ENCODE measurements at regions not wholly inside any gene's neighbourhood (a gene's known extent, or its start where the extent isn't known, plus 50 kb on each side); places are given as distances from the start of the nearest gene placed in this dataset.

DNA sequence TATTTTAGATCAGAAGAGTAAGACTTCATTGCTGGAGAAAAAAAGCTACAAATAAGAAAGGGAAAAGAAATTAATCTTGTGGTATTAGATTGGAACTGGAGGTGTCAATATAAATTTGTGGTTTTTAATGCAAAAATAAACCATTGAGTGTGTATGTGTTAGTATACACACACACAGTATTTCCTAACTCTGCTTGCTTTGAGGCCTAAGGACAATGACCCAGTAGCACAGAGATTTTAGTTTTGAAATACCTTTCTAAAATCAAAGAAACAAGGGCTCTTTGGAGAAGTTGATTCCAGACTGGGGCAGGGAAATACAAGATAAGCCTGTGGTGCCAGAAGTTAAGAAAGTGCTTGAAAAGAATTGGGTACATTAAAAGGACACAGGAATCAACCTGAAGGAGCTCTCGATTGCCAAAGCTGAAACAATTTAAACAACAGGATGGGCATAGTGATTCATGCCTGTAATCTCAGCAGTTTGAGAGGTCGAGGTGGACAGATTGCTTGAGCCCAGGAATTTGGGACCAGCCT lies 84.6 kb upstream of the DTNBP1 start (continued):
- no peak for TF ChIP-seq CTCF (IDR thresholded peaks at IDR 0.05 in 2 of 3, conservative IDR thresholded peaks at IDR 0.05 in 1 of 3; ENCODE audit: control insufficient read depth in 2 of 3, extremely low read depth in 1 of 3, insufficient read depth in 1 of 3, low read depth in 3 of 3, low read length in 3 of 3)

DNA sequence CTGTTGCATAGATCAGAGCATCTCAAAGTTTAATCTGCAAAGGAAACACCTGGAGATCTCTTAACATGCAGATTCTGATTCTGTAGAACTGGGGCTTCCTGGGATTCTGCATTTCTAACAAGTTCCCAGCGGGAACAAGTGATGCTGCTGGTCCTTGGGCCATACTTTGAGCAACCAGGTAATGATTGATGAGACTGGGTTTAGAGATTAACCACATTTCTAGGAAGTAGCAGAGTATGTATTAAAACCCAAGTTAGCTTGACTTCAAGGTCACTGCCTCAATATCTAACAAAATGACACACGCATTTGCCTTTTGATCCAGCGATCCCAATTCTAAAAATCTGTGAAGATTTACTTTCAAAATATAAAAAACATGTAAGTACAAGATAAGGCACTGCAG lies 83.0 kb upstream of the DTNBP1 start:
- in situ Hi-C loops (cut with MboI) (no loop called here), intact Hi-C loops (cut with micrococcal nuclease; ENCODE audit: unreplicated experiment) (no loop called here)
- H3K4me2 ChIP-seq (ENCODE audit: control insufficient read depth, insufficient read depth) = no peak overlapping the region
- H3K4me3 ChIP-seq = no peak overlapping the region
- BruUV-seq (replicated peaks) = no TSS peak
- 67% methylated on average over 3 of the region's 3 CpGs for WGBS (ENCODE audit: insufficient coverage, insufficient replicate concordance, low lambda C conversion rate, missing lambda C conversion rate)
- peaks cover 2% of the 10 kb centered on the region; the same call in 1 of the 3 replicates for H3K9me3 ChIP-seq (replicated peaks; ENCODE audit: control insufficient read depth, insufficient read depth, low read length)
- ChIA-PET CTCF (no interaction called here), POLR2A (no interaction called here), SMC1A (ENCODE audit: uncharacterized antibody, unreplicated experiment) (interaction anchor here (0.6 kb wide), 1 partner anchor 326 kb away, joined by 3 read pairs; no protein-coding TSS in a partner anchor), RAD21 (ENCODE audit: unreplicated experiment) (no interaction called here)
- H2AFZ ChIP-seq (ENCODE audit: control insufficient read depth, low read depth, low read length) = no peak overlapping the region
- H3K4me1 ChIP-seq (ENCODE audit: control insufficient read depth, insufficient read depth, low read length) = no peaks in the 10 kb centered on the region
- FAIRE-seq (no peak), DNase-seq (ENCODE audit: low read depth, low spot score) (no peak), ATAC-seq (no peak)
- H3K36me3 ChIP-seq (ENCODE audit: control insufficient read depth in 2 of 2, insufficient read depth in 2 of 2, low read length in 1 of 2) = no peaks in the 10 kb centered on the region
- H3K27me3 ChIP-seq (replicated peaks in 1 of 2; ENCODE audit: control insufficient read depth in 2 of 2, insufficient read depth in 2 of 2, low read length in 1 of 2) = no peaks in the 10 kb centered on the region
- no peak overlapping the region for H3K9ac ChIP-seq (ENCODE audit: control insufficient read depth, insufficient read depth, low read length)
- H3K79me2 ChIP-seq (ENCODE audit: control insufficient read depth, insufficient read depth, low read length) = no peaks in the 10 kb centered on the region
- H4K20me1 ChIP-seq (ENCODE audit: control insufficient read depth, insufficient read depth) = no peaks in the 10 kb centered on the region
- no peak overlapping the region for H3K27ac ChIP-seq (ENCODE audit: control insufficient read depth, insufficient read depth)
- TF ChIP-seq BACH1 (IDR thresholded peaks at IDR 0.05; ENCODE audit: borderline replicate concordance) (no peak), NKRF (conservative IDR thresholded peaks at IDR 0.05) (no peak), NFYA (IDR thresholded peaks at IDR 0.05; ENCODE audit: borderline replicate concordance, low read depth, low read length) (no peak), GATAD2B (conservative IDR thresholded peaks at IDR 0.05; ENCODE audit: low read depth) (no peak), CUX1 (IDR thresholded peaks at IDR 0.05; ENCODE audit: insufficient replicate concordance, low read depth, low read length) (no peak), E2F4 (IDR thresholded peaks at IDR 0.05; ENCODE audit: low read depth, low read length) (no peak), RCOR1 (conservative IDR thresholded peaks at IDR 0.05; ENCODE audit: low read depth, low read length) (no peak), NFIC (IDR thresholded peaks at IDR 0.05; ENCODE audit: low read depth, low read length) (no peak)
- TF ChIP-seq, protein P1, sequence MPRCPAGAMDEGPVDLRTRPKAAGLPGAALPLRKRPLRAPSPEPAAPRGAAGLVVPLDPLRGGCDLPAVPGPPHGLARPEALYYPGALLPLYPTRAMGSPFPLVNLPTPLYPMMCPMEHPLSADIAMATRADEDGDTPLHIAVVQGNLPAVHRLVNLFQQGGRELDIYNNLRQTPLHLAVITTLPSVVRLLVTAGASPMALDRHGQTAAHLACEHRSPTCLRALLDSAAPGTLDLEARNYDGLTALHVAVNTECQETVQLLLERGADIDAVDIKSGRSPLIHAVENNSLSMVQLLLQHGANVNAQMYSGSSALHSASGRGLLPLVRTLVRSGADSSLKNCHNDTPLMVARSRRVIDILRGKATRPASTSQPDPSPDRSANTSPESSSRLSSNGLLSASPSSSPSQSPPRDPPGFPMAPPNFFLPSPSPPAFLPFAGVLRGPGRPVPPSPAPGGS (IDR thresholded peaks at IDR 0.05; ENCODE audit: borderline replicate concordance, insufficient read depth, low read depth, low read length, poor library complexity, severe bottlenecking) = no peak

All from GM12878 (cell line).